NCI-H2196 (cell line): ENCODE measurements at regions not wholly inside any gene's neighbourhood (a gene's known extent, or its start where the extent isn't known, plus 50 kb on each side); places are given as distances from the start of the nearest gene placed in this dataset.
"Not testable (repeated sequence)": the region's sequence is repeated elsewhere in the genome, so short reads cannot be mapped to it uniquely, and the experiment has no call there.

Experiments
- DNase-seq: peaks from one replicate; lab custom pipeline; 2025; ENCODE audit not compliant: unreplicated experiment; lab: John Stamatoyannopoulos, UW

GRCh38 chr18:66300141-66300540, 303.7 kb downstream of the CDH19 start:
- DNase-seq, result no peak

- DNase-seq, result no peak
Measured at GRCh38 chr18:66280470-66280869, 323.4 kb downstream of the CDH19 start.

- DNase-seq, result no peak
Measured at GRCh38 chr18:66271962-66272361, 331.9 kb downstream of the CDH19 start.

GRCh38 chr18:66264130-66264529, 339.8 kb downstream of the CDH19 start:
- DNase-seq, result no peak

- DNase-seq, result no peak
Measured at GRCh38 chr18:66254121-66254520, 349.8 kb downstream of the CDH19 start.

- DNase-seq, result no peak
Measured at GRCh38 chr18:66252703-66253102, 351.2 kb downstream of the CDH19 start.

- DNase-seq, result no peak
Measured at GRCh38 chr18:66235206-66235605, 368.7 kb downstream of the CDH19 start.

- DNase-seq, result no peak
Measured at GRCh38 chr18:66226782-66227181, 377.1 kb downstream of the CDH19 start.

- not testable (repeated sequence) for DNase-seq
Measured at GRCh38 chr18:66223317-66223716, 380.6 kb downstream of the CDH19 start.

- DNase-seq, result no peak
Measured at GRCh38 chr18:66222174-66222573, 381.7 kb downstream of the CDH19 start.

- DNase-seq, result no peak
Measured at GRCh38 chr18:66219817-66220216, 384.1 kb downstream of the CDH19 start.

GRCh38 chr18:66211749-66212148, 392.1 kb downstream of the CDH19 start:
- DNase-seq, result no peak

- no peak for DNase-seq
Measured at GRCh38 chr18:66210875-66211274, 393.0 kb downstream of the CDH19 start.

GRCh38 chr18:66209656-66210055, 394.2 kb downstream of the CDH19 start:
- no peak for DNase-seq

- DNase-seq, result no peak
Measured at GRCh38 chr18:66196805-66197204, 407.1 kb downstream of the CDH19 start.

- DNase-seq, result no peak
Measured at GRCh38 chr18:66193938-66194337, 410.0 kb downstream of the CDH19 start.

GRCh38 chr18:66193394-66193793, 410.5 kb downstream of the CDH19 start:
- no peak for DNase-seq

- no peak for DNase-seq
Measured at GRCh38 chr18:66168685-66169235, 417.9 kb downstream of the CDH7 start.

GRCh38 chr18:66167829-66168684, 417.2 kb downstream of the CDH7 start:
- DNase-seq, result no peak

- DNase-seq, result no peak
Measured at GRCh38 chr18:66160007-66160406, 409.2 kb downstream of the CDH7 start.

- DNase-seq, result no peak
Measured at GRCh38 chr18:66159451-66159850, 408.6 kb downstream of the CDH7 start.

GRCh38 chr18:66156946-66157687, 406.3 kb downstream of the CDH7 start:
- no peak for DNase-seq
